ENCODE measurements at regions not wholly inside any gene's neighbourhood (a gene's known extent, or its start where the extent isn't known, plus 50 kb on each side); places are given as distances from the start of the nearest gene placed in this dataset.

DNA sequence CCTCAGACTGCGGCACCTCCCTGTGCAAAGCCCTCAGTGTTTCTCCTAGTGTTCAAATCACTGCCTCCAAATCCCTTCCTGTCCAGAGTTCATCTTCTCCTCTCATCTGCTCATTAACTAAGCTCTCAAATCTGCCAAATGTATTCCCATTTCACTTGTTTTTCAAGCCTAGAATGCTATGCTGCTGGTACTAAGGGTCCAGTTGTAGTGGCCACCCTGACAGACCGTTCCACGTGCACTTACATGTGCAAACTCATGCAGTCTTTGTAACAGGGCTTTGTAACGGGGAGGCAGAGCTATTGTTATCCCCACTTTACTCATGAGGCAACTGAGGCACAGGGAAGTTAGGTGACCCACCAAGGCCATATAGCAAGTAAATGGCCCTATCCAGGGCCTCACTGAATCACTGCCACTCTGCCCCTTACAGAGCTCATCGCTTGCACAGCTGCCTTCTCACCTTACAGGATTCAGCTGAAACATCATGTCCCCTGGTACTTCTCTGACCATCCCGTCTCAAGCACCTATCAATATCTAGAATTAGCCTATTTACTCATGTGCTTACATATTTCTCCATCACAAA, 153.0 kb upstream of the PDE1C start:
- Histone ChIP-seq H3K27ac (ENCODE audit: control insufficient read depth, insufficient read depth, low read length) (no peak overlapping the region), H3K9ac (ENCODE audit: control insufficient read depth, extremely low read depth, insufficient read depth, low read length) (no peak overlapping the region), H4K20me1 (ENCODE audit: control insufficient read depth, extremely low read depth, insufficient read depth, low read length) (no peaks in the 10 kb centered on the region), H3K4me2 (ENCODE audit: control insufficient read depth, extremely low read depth, insufficient read depth, low read depth, low read length) (no peak overlapping the region), H3K9me3 (ENCODE audit: control insufficient read depth, low read depth, low read length) (no peaks in the 10 kb centered on the region), H3K9me1 (ENCODE audit: control insufficient read depth, extremely low read depth, insufficient read depth, low read length) (no peaks in the 10 kb centered on the region), H2AFZ (ENCODE audit: control insufficient read depth, low read length) (no peak overlapping the region), H3K27me3 (ENCODE audit: control insufficient read depth, extremely low read depth, insufficient read depth, low read length) (no peaks in the 10 kb centered on the region), H3K36me3 (ENCODE audit: control insufficient read depth in 2 of 2, extremely low read depth in 1 of 2, insufficient read depth in 2 of 2, low read length in 2 of 2) (no peaks in the 10 kb centered on the region), H3K4me1 (ENCODE audit: control insufficient read depth, extremely low read depth, insufficient read depth, low read length) (no peaks in the 10 kb centered on the region), H3K79me2 (ENCODE audit: control insufficient read depth, insufficient read depth, low read length) (no peaks in the 10 kb centered on the region), H3K4me3 (ENCODE audit: control insufficient read depth in 2 of 3, extremely low read depth in 1 of 3, insufficient read depth in 2 of 3, low read depth in 1 of 3, low read length in 3 of 3) (no peak overlapping the region)
- dilution Hi-C loops (cut with MboI; ENCODE audit: extremely low pct_ligation_motif_present, low sequenced_read_pairs): no loop called here
- DNase-seq (ENCODE audit: low read depth, low spot score): no peak
- TF ChIP-seq EZH2 (IDR thresholded peaks at IDR 0.05; ENCODE audit: low read length): no peak
- TF ChIP-seq, protein P1, sequence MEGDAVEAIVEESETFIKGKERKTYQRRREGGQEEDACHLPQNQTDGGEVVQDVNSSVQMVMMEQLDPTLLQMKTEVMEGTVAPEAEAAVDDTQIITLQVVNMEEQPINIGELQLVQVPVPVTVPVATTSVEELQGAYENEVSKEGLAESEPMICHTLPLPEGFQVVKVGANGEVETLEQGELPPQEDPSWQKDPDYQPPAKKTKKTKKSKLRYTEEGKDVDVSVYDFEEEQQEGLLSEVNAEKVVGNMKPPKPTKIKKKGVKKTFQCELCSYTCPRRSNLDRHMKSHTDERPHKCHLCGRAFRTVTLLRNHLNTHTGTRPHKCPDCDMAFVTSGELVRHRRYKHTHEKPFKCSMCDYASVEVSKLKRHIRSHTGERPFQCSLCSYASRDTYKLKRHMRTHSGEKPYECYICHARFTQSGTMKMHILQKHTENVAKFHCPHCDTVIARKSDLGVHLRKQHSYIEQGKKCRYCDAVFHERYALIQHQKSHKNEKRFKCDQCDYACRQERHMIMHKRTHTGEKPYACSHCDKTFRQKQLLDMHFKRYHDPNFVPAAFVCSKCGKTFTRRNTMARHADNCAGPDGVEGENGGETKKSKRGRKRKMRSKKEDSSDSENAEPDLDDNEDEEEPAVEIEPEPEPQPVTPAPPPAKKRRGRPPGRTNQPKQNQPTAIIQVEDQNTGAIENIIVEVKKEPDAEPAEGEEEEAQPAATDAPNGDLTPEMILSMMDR (optimal IDR thresholded peaks at IDR 0.05 in 1 of 3, IDR thresholded peaks at IDR 0.05 in 1 of 3, conservative IDR thresholded peaks at IDR 0.05 in 1 of 3; ENCODE audit: extremely low read depth in 1 of 3, insufficient read depth in 2 of 3, low read length in 3 of 3): no peak
- no peak for FAIRE-seq

DNA sequence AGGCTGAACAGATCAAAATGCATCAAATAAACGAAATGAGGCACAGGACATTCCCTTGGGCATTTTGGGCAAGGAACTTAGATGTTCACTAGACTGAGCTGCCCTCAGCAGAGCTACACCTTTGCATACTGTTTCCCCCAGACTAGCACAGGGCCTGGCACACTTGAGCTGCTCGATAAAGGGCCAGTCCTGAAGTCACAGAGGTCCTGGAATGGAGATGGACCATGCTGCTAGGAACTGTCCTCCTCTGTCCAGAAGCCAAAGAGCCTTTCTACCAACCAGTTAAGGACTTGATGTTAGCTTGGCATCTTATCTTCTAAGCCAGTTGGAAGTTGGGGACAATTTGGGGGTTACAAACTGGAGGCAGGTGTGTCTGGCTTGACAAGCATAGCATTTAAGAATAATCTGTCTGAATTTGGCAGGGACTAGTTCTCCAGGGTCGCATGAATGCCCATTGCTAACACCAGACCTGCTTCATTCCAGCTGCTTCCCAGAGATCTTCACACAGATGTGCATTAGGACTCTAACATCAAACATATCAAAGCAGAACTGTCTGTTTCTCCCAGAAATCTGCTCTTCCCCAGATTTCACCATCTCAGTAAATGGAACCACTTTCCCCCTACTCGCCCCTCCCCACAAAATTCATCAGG, 152.2 kb upstream of the PDE1C start:
- Histone ChIP-seq H2AFZ (ENCODE audit: control insufficient read depth, low read length) (no peak overlapping the region), H3K9me1 (ENCODE audit: control insufficient read depth, extremely low read depth, insufficient read depth, low read length) (no peaks in the 10 kb centered on the region), H4K20me1 (ENCODE audit: control insufficient read depth, extremely low read depth, insufficient read depth, low read length) (no peaks in the 10 kb centered on the region), H3K4me1 (ENCODE audit: control insufficient read depth, extremely low read depth, insufficient read depth, low read length) (no peaks in the 10 kb centered on the region), H3K4me2 (ENCODE audit: control insufficient read depth, extremely low read depth, insufficient read depth, low read depth, low read length) (no peak overlapping the region), H3K9ac (ENCODE audit: control insufficient read depth, extremely low read depth, insufficient read depth, low read length) (no peak overlapping the region), H3K79me2 (ENCODE audit: control insufficient read depth, insufficient read depth, low read length) (no peaks in the 10 kb centered on the region), H3K36me3 (ENCODE audit: control insufficient read depth in 2 of 2, extremely low read depth in 1 of 2, insufficient read depth in 2 of 2, low read length in 2 of 2) (no peaks in the 10 kb centered on the region), H3K4me3 (ENCODE audit: control insufficient read depth in 2 of 3, extremely low read depth in 1 of 3, insufficient read depth in 2 of 3, low read depth in 1 of 3, low read length in 3 of 3) (no peak overlapping the region), H3K27ac (ENCODE audit: control insufficient read depth, insufficient read depth, low read length) (no peak overlapping the region), H3K27me3 (ENCODE audit: control insufficient read depth, extremely low read depth, insufficient read depth, low read length) (no peaks in the 10 kb centered on the region), H3K9me3 (ENCODE audit: control insufficient read depth, low read depth, low read length) (no peaks in the 10 kb centered on the region)
- dilution Hi-C loops (cut with MboI; ENCODE audit: extremely low pct_ligation_motif_present, low sequenced_read_pairs): no loop called here
- TF ChIP-seq, protein P1 (optimal IDR thresholded peaks at IDR 0.05 in 1 of 3, IDR thresholded peaks at IDR 0.05 in 1 of 3, conservative IDR thresholded peaks at IDR 0.05 in 1 of 3; ENCODE audit: extremely low read depth in 1 of 3, insufficient read depth in 2 of 3, low read length in 3 of 3): no peak
- TF ChIP-seq EZH2 (IDR thresholded peaks at IDR 0.05; ENCODE audit: low read length): no peak
- DNase-seq (ENCODE audit: low read depth, low spot score) (no peak), FAIRE-seq (no peak)
